Ectodermal cell (in vitro differentiated cells): ENCODE measurements at regions not wholly inside any gene's neighbourhood (a gene's known extent, or its start where the extent isn't known, plus 50 kb on each side); places are given as distances from the start of the nearest gene placed in this dataset.

ENCODE experiments used
- H3K27ac ChIP-seq: 2 replicates; pipeline ENCODE4 v1.7.0; 2013; ENCODE audit warnings: mild to moderate bottlenecking, low read depth, low read length; ENCODE audit not compliant: insufficient read depth, poor library complexity, severe bottlenecking
- H3K27me3 ChIP-seq: 2 replicates; pipeline ENCODE4 v1.7.0; 2013; ENCODE audit warnings: mild to moderate bottlenecking, low read length; ENCODE audit not compliant: insufficient read depth, control insufficient read depth, poor library complexity, severe bottlenecking
- H3K36me3 ChIP-seq: one replicate; pipeline ENCODE4 v1.7.0; 2013; ENCODE audit warnings: low read length; ENCODE audit not compliant: control insufficient read depth, insufficient read depth
- H3K4me1 ChIP-seq: one replicate; pipeline ENCODE4 v1.7.0; 2013; ENCODE audit warnings: low read length; ENCODE audit not compliant: control insufficient read depth, insufficient read depth
- H3K4me3 ChIP-seq: 2 replicates; pipeline ENCODE4 v1.7.0; 2013; ENCODE audit warnings: low read depth, low read length, control low read depth; ENCODE audit not compliant: insufficient read depth
- H3K9me3 ChIP-seq: 2 replicates; pipeline ENCODE4 v1.7.0; 2013; ENCODE audit warnings: mild to moderate bottlenecking, low read length, moderate library complexity; ENCODE audit not compliant: control insufficient read depth
- WGBS, 2 experiments: methylation state at CpG; one replicate each; pipeline ENCODE4 v1.1.7; 2013; ENCODE audit warnings: missing lambda C conversion rate in 2 of 2; 5-methylcytosine and 5-hydroxymethylcytosine counted together

DNA sequence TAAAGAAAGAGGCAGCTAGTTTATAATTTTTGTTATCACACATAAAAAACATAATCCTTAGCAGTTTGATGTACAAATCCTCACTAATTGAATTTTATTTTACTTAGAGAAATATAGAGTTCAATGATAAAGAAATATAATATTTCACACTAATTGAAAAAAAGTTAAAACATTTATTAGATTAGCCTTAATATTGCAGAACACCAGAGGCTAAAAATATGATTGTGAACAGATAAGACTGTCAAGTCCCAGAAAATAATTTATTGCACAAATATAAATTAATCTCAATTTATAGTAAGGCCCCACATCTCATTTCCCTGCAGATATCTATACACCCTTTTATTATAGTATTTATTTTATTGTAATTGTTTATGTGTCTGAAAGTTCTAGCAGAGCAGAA, 690.8 kb upstream of the PHF14 start:
- Histone ChIP-seq H3K4me3 (no peak overlapping the region), H3K36me3 (no peaks in the 10 kb centered on the region), H3K9me3 (no peaks in the 10 kb centered on the region), H3K4me1 (no peaks in the 10 kb centered on the region), H3K27me3 (no peaks in the 10 kb centered on the region), H3K27ac (no peak overlapping the region)

DNA sequence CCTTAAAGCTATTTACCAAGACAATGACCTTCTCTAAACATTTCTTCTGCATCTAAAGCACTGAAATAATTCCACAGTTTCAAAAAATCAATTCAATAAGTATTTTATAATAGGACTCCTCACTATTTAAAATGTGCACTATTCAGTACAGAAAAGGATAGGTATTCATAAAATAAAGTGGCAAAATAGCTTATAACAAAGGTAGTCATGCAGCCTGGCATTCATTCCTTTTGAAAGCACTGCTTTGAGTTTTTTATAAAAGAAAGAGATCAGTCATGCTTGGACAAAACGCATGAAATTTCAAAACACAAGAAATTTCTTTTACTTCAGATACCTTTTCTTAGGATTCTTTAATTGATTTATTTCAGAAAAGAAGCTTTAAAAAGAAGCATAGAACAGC, 689.7 kb upstream of the PHF14 start:
- Histone ChIP-seq H3K4me1 (no peaks in the 10 kb centered on the region), H3K36me3 (no peaks in the 10 kb centered on the region), H3K4me3 (no peak overlapping the region), H3K27me3 (no peaks in the 10 kb centered on the region), H3K27ac (no peak overlapping the region), H3K9me3 (no peaks in the 10 kb centered on the region)
- 100% methylated on average over 1 of the region's 1 CpG; no CpG with 5 or more reads in 1 of the 2 experiments for WGBS, 2 experiments

GRCh38 chr7:10299384-10299783, 674.3 kb upstream of the PHF14 start:
- H3K9me3 ChIP-seq, result no peaks in the 10 kb centered on the region
- H3K27ac ChIP-seq, result no peak overlapping the region
- 90 to 98% methylated on average over 3 of the region's 3 CpGs for WGBS, 2 experiments
- no peak overlapping the region for H3K4me3 ChIP-seq
- H3K27me3 ChIP-seq, result no peaks in the 10 kb centered on the region
- H3K36me3 ChIP-seq, result no peaks in the 10 kb centered on the region
- peaks cover 9% of the 10 kb centered on the region for H3K4me1 ChIP-seq

GRCh38 chr7:10300577-10300976, 673.1 kb upstream of the PHF14 start:
- Histone ChIP-seq H3K27ac (no peak overlapping the region), H3K36me3 (no peaks in the 10 kb centered on the region)
- 68 to 70% methylated on average over 4 to 5 of the region's 5 CpGs for WGBS, 2 experiments

GRCh38 chr7:10308276-10308675, 665.4 kb upstream of the PHF14 start:
- Histone ChIP-seq H3K27ac (no peak overlapping the region), H3K4me1 (no peaks in the 10 kb centered on the region), H3K9me3 (no peaks in the 10 kb centered on the region), H3K36me3 (no peaks in the 10 kb centered on the region), H3K27me3 (no peaks in the 10 kb centered on the region), H3K4me3 (no peak overlapping the region)

More at GRCh38 chr7:10300577-10300976, 673.1 kb upstream of the PHF14 start:
- Histone ChIP-seq H3K27me3 (no peaks in the 10 kb centered on the region), H3K4me1 (peaks cover 9% of the 10 kb centered on the region), H3K9me3 (no peaks in the 10 kb centered on the region), H3K4me3 (no peak overlapping the region)

DNA sequence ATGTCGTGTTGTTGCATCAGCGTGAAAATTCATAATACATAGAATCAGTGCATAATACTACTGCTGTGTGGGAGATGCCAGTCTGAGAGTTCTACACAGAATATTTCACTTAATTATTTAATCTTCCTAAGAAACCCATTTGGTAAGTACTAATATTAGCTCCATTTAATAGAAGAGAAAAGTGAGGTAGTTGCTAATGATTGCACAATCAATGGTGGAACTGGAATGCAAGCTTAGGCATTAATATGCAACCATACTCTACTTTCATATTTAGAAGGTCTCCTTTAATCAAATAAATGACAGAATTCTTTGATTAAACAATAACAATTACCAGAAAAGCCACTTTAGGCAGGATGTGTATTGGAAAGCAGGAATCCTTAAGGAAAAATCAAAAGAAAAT, 660.7 kb upstream of the PHF14 start:
- no peak overlapping the region for H3K27ac ChIP-seq
- 100% methylated on average over 1 to 2 of the region's 2 CpGs for WGBS, 2 experiments
- H3K36me3 ChIP-seq, result no peaks in the 10 kb centered on the region
- H3K4me3 ChIP-seq, result no peak overlapping the region
- no peaks in the 10 kb centered on the region for H3K4me1 ChIP-seq
- H3K27me3 ChIP-seq, result no peaks in the 10 kb centered on the region
- no peaks in the 10 kb centered on the region for H3K9me3 ChIP-seq

DNA sequence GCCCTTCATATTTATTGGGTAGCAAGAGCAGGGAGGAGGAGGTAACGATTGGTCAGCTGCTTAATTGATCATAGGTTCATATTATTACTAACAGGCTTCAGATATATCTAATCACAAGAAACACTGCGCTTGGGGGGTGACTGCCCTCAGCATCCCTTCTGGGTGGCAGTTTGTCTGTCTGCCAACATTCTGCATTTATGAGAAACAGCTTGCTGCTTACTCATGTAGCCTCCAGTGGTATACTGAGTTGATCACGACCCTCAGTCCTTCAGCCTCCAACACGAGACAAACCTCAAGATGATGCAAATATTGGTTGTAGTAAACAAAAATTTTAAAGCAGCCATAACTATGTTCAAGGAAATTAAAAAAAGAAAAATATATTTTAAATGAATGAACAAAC, 657.8 kb upstream of the PHF14 start:
- no peaks in the 10 kb centered on the region for H3K9me3 ChIP-seq
- WGBS, 2 experiments, result 86 to 100% methylated on average over 1 to 4 of the region's 4 CpGs
- no peak overlapping the region for H3K4me3 ChIP-seq

GRCh38 chr7:10316488-10316887, 657.2 kb upstream of the PHF14 start:
- Histone ChIP-seq H3K4me3 (no peak overlapping the region), H3K9me3 (no peaks in the 10 kb centered on the region), H3K27ac (no peak overlapping the region), H3K4me1 (no peaks in the 10 kb centered on the region), H3K27me3 (no peaks in the 10 kb centered on the region), H3K36me3 (no peaks in the 10 kb centered on the region)
- WGBS, 2 experiments, result no CpG with 5 or more reads among the region's 1 CpG

More for the DNA sequence above, 657.8 kb upstream of the PHF14 start:
- Histone ChIP-seq H3K27ac (no peak overlapping the region), H3K27me3 (no peaks in the 10 kb centered on the region), H3K4me1 (no peaks in the 10 kb centered on the region), H3K36me3 (no peaks in the 10 kb centered on the region)

DNA sequence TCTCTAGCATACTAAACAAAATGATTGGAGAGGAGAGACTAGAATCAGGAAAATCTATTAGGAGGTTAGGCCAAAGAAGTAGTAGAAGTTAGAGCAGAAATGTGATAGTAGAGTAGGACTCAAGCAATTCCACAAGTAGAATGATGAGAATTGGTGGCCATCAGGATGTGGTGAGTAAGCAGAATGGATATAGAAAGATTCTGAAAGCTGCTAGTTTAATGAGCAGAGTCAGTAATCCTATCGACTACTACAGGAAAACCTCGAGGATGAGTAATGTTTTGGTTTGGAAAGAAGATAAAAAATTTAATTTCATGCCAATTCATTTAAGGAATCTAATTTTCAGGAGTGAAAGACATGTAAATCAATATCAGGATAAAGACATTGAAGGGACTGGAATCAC, 648.3 kb upstream of the PHF14 start:
- Histone ChIP-seq H3K4me1 (no peaks in the 10 kb centered on the region), H3K27ac (no peak overlapping the region), H3K9me3 (no peaks in the 10 kb centered on the region), H3K27me3 (no peaks in the 10 kb centered on the region), H3K36me3 (no peaks in the 10 kb centered on the region), H3K4me3 (no peak overlapping the region)
- WGBS, 2 experiments, result 88 to 100% methylated on average over 2 of the region's 2 CpGs

DNA sequence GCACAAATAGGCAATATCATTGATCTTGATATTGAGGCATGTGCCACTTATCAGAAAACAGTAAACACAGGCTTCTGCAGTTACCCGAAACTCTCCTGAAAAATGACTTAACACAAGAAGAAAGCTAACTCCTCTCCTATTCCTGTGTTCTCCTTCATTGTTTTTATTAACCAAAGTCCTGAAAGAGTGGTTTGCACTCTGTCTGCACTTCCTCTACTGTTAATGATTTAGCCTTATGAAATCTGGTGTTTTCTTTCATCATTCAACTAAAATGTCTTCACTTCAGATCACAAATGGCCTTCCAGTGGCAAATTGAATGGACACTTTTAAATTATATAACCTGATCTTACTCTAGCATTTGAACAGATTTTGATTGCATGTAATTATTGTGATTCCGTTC, 630.6 kb upstream of the PHF14 start:
- Histone ChIP-seq H3K9me3 (no peaks in the 10 kb centered on the region), H3K4me1 (no peaks in the 10 kb centered on the region), H3K27ac (no peak overlapping the region), H3K4me3 (no peak overlapping the region), H3K36me3 (no peaks in the 10 kb centered on the region), H3K27me3 (no peaks in the 10 kb centered on the region)
- 91 to 94% methylated on average over 2 of the region's 2 CpGs for WGBS, 2 experiments

- Histone ChIP-seq H3K27me3 (no peaks in the 10 kb centered on the region), H3K4me1 (no peaks in the 10 kb centered on the region), H3K27ac (no peak overlapping the region), H3K36me3 (no peaks in the 10 kb centered on the region), H3K9me3 (no peaks in the 10 kb centered on the region), H3K4me3 (no peak overlapping the region)
- 42% methylated on average over 1 of the region's 1 CpG; no CpG with 5 or more reads in 1 of the 2 experiments for WGBS, 2 experiments
Observed at GRCh38 chr7:10346032-10346431, 627.6 kb upstream of the PHF14 start.
